Dermis microvascular lymphatic vessel endothelial cell (primary cell): ENCODE measurements at regions not wholly inside any gene's neighbourhood (a gene's known extent, or its start where the extent isn't known, plus 50 kb on each side); places are given as distances from the start of the nearest gene placed in this dataset.

ENCODE experiments used
- DNase-seq, 2 donors: peaks; one replicate each; pipeline versions ENCODE4 v3.0.0 to v3.0.0-alpha.2; 2010; ENCODE audit warnings: low read depth in 2 of 2

- peak in 1 of 2 donors; percentile 38 for DNase-seq
Observed at GRCh38 chr12:90090929-90091651, 382.5 kb upstream of the ATP2B1 start.

- DNase-seq, result no peak
Observed at GRCh38 chr12:90086281-90086680, 377.6 kb upstream of the ATP2B1 start.

GRCh38 chr12:90085494-90086274 is 377.0 kb upstream of the ATP2B1 start:
- DNase-seq, result no peak

- no peak for DNase-seq
Observed at GRCh38 chr12:90084018-90084417, 375.4 kb upstream of the ATP2B1 start.

- no peak for DNase-seq
Observed at GRCh38 chr12:90080616-90081015, 372.0 kb upstream of the ATP2B1 start.

GRCh38 chr12:90079529-90080210 is 371.0 kb upstream of the ATP2B1 start:
- DNase-seq, result no peak

GRCh38 chr12:90078344-90078743 is 369.7 kb upstream of the ATP2B1 start:
- no peak for DNase-seq

- DNase-seq, result no peak
Observed at GRCh38 chr12:90077756-90078155, 369.1 kb upstream of the ATP2B1 start.

GRCh38 chr12:90076851-90077319 is 368.2 kb upstream of the ATP2B1 start:
- no peak for DNase-seq

- DNase-seq, result no peak
Observed at GRCh38 chr12:90075685-90076084, 367.0 kb upstream of the ATP2B1 start.

- no peak for DNase-seq
Observed at GRCh38 chr12:90074086-90074485, 365.4 kb upstream of the ATP2B1 start.

- no peak for DNase-seq
Observed at GRCh38 chr12:90071996-90072395, 363.4 kb upstream of the ATP2B1 start.

GRCh38 chr12:90069711-90070110 is 361.1 kb upstream of the ATP2B1 start:
- no peak for DNase-seq

- DNase-seq, result no peak
Observed at GRCh38 chr12:90067791-90068190, 359.2 kb upstream of the ATP2B1 start.

GRCh38 chr12:90064852-90065801 is 356.5 kb upstream of the ATP2B1 start:
- DNase-seq, result peak in 1 of 2 donors; percentile 66

GRCh38 chr12:90062799-90063198 is 354.2 kb upstream of the ATP2B1 start:
- DNase-seq, result no peak

- peak in 1 of 2 donors; percentile 20 for DNase-seq
Observed at GRCh38 chr12:90061809-90062208, 353.2 kb upstream of the ATP2B1 start.

- no peak for DNase-seq
Observed at GRCh38 chr12:90060031-90060430, 351.4 kb upstream of the ATP2B1 start.

- DNase-seq, result peak; percentile 82 to 90
Observed at GRCh38 chr12:90058704-90059103, 350.1 kb upstream of the ATP2B1 start.

- no peak for DNase-seq
Observed at GRCh38 chr12:90055071-90055470, 346.4 kb upstream of the ATP2B1 start.

GRCh38 chr12:90048918-90049317 is 340.3 kb upstream of the ATP2B1 start:
- DNase-seq, result no peak
